WTC11 (cell line): ENCODE measurements at regions not wholly inside any gene's neighbourhood (a gene's known extent, or its start where the extent isn't known, plus 50 kb on each side); places are given as distances from the start of the nearest gene placed in this dataset.

Experiments used
- ATAC-seq: fragments of 200-7000 bp; cut with Tn5 transposase; 2 replicates; pipeline ENCODE4 v1.10.0; 2021; ENCODE audit warnings: mild to moderate bottlenecking, moderate library complexity
- CTCF ChIA-PET: fragments of 300-600 bp; sonication (Branson Sonifier 250); formaldehyde crosslinking; loops from one replicate; lab custom pipeline; 2021; ENCODE audit warnings: antibody characterized with exemption; lab: Charles Lee
- POLR2A ChIA-PET: fragments of 350-600 bp; sonication (Branson Sonifier 250); formaldehyde crosslinking; loops from one replicate; lab custom pipeline; 2021; ENCODE audit warnings: antibody characterized with exemption; lab: Charles Lee
- DNase-seq: peaks from one replicate; pipeline ENCODE4 v3.0.0; 2021; ENCODE audit warnings: low spot score
- H3K27ac Mint-ChIP-seq: 2 replicates; pipeline ENCODE4 v1.8.0; 2021; ENCODE audit warnings: mixed read lengths
- H3K27me3 Mint-ChIP-seq: 2 replicates; pipeline ENCODE4 v1.8.0; 2021; ENCODE audit warnings: low read depth, mild to moderate bottlenecking, moderate library complexity, mixed read lengths
- H3K36me3 Mint-ChIP-seq: 2 replicates; pipeline ENCODE4 v1.8.0; 2021; ENCODE audit warnings: mixed read lengths
- H3K4me1 Mint-ChIP-seq: 2 replicates; pipeline ENCODE4 v1.8.0; 2022; ENCODE audit warnings: mixed read lengths
- H3K4me3 Mint-ChIP-seq: 2 replicates; pipeline ENCODE4 v1.8.0; 2021; ENCODE audit warnings: mild to moderate bottlenecking, moderate library complexity, mixed read lengths
- H3K9me3 Mint-ChIP-seq: 2 replicates; pipeline ENCODE4 v1.8.0; 2021; ENCODE audit warnings: mixed read lengths
- ARID4B ChIP-seq: sonication (generic); formaldehyde crosslinking; IDR thresholded peaks from 2 replicates; pipeline ENCODE4 v1.8.0; 2023; ENCODE audit warnings: missing genetic modification reagents, mild to moderate bottlenecking, borderline replicate concordance
- ATF1 ChIP-seq: sonication (generic); formaldehyde crosslinking; IDR thresholded peaks from 2 replicates; pipeline ENCODE4 v1.8.1; 2023; ENCODE audit warnings: mild to moderate bottlenecking, moderate library complexity, missing genetic modification reagents
- CDX4 ChIP-seq: fragments of 250-450 bp; sonication (Bioruptor Pico); IDR thresholded peaks from 2 replicates; pipeline ENCODE4 v1.9.0; 2021; ENCODE audit warnings: moderate library complexity, mild to moderate bottlenecking, inconsistent platforms, borderline replicate concordance
- CREM ChIP-seq: sonication (generic); formaldehyde crosslinking; IDR thresholded peaks from 2 replicates; pipeline ENCODE4 v1.8.1; 2022; ENCODE audit warnings: mild to moderate bottlenecking, missing genetic modification reagents, moderate library complexity
- ESRRA ChIP-seq: sonication (generic); formaldehyde crosslinking; IDR thresholded peaks from 2 replicates; pipeline ENCODE4 v1.8.1; 2022; ENCODE audit warnings: mild to moderate bottlenecking, missing genetic modification reagents, borderline replicate concordance
- GTF2I ChIP-seq: fragments of 250-450 bp; sonication (Bioruptor Pico); conservative IDR thresholded peaks from 2 replicates; pipeline ENCODE4 v1.4.0; 2021; ENCODE audit warnings: mild to moderate bottlenecking
- KAT7 ChIP-seq: sonication (generic); formaldehyde crosslinking; IDR thresholded peaks from 2 replicates; pipeline ENCODE4 v1.8.1; 2023; ENCODE audit warnings: missing genetic modification reagents, mild to moderate bottlenecking, borderline replicate concordance
- NFE2L1 ChIP-seq: sonication (generic); formaldehyde crosslinking; IDR thresholded peaks from 2 replicates; pipeline ENCODE4 v1.8.1; 2023; ENCODE audit warnings: missing genetic modification reagents
- NR1H2 ChIP-seq: sonication (generic); formaldehyde crosslinking; IDR thresholded peaks from 2 replicates; pipeline ENCODE4 v1.9.0; 2021; ENCODE audit warnings: mild to moderate bottlenecking, moderate library complexity, missing genetic modification reagents
- PREB ChIP-seq: sonication (generic); formaldehyde crosslinking; IDR thresholded peaks from 2 replicates; pipeline ENCODE4 v1.8.1; 2022; ENCODE audit warnings: mild to moderate bottlenecking, missing genetic modification reagents, moderate library complexity, borderline replicate concordance
- PRRX2 ChIP-seq: fragments of 250-450 bp; sonication (Bioruptor Pico); IDR thresholded peaks from 2 replicates; pipeline ENCODE4 v1.8.0; 2021; ENCODE audit warnings: mild to moderate bottlenecking
- TCF7 ChIP-seq: sonication (generic); formaldehyde crosslinking; IDR thresholded peaks from 2 replicates; pipeline ENCODE4 v1.8.0; 2022; ENCODE audit warnings: mild to moderate bottlenecking, low read depth, missing genetic modification reagents, moderate library complexity
- USF2 ChIP-seq: sonication (generic); formaldehyde crosslinking; IDR thresholded peaks from 2 replicates; pipeline ENCODE4 v1.8.1; 2023; ENCODE audit warnings: mild to moderate bottlenecking, missing genetic modification reagents, moderate library complexity
- ZNF121 ChIP-seq: sonication (generic); formaldehyde crosslinking; IDR thresholded peaks from 2 replicates; pipeline ENCODE4 v1.8.0; 2023; ENCODE audit warnings: missing genetic modification reagents
- ZNF423 ChIP-seq: fragments of 250-450 bp; sonication (Bioruptor Pico); IDR thresholded peaks from 2 replicates; pipeline ENCODE4 v2.1.2; 2022; ENCODE audit warnings: mild to moderate bottlenecking, moderate library complexity
- ZNF671 ChIP-seq: fragments of 250-450 bp; sonication (Bioruptor Pico); IDR thresholded peaks from 2 replicates; pipeline ENCODE4 v1.8.0; 2021; ENCODE audit warnings: mild to moderate bottlenecking
- TF ChIP-seq, protein P1 (sequence below): sonication (generic); formaldehyde crosslinking; IDR thresholded peaks from 2 replicates; pipeline ENCODE4 v1.8.1; 2023; ENCODE audit warnings: mild to moderate bottlenecking, missing genetic modification reagents
- TF ChIP-seq, protein P2 (sequence below): sonication (generic); formaldehyde crosslinking; IDR thresholded peaks from 2 replicates; pipeline ENCODE4 v1.8.1; 2023; ENCODE audit warnings: mild to moderate bottlenecking, moderate library complexity, missing genetic modification reagents

GRCh38 chr1:201682964-201683363, 144.0 kb downstream of the NAV1 start:
- H3K36me3 Mint-ChIP-seq = peaks cover 6% of the 10 kb centered on the region
- peaks cover 3% of the 10 kb centered on the region for H3K9me3 Mint-ChIP-seq
- POLR2A ChIA-PET = no interaction called here
- CTCF ChIA-PET = interaction anchor here (0.6 to 0.8 kb wide), 2 partner anchors 18 to 21 kb away, joined by 3 to 4 read pairs; no protein-coding TSS in a partner anchor
- no peak overlapping the region for H3K27ac Mint-ChIP-seq
- ATAC-seq (no peak), DNase-seq (no peak)
- H3K4me1 Mint-ChIP-seq = peaks cover 83% of the 10 kb centered on the region
- TF ChIP-seq ESRRA (CRISPR knock-in tag) (no peak), PRRX2 (CRISPR knock-in tag) (no peak), CDX4 (CRISPR knock-in tag) (no peak), ZNF671 (CRISPR knock-in tag) (no peak), ATF1 (CRISPR knock-in tag) (no peak), ZNF121 (CRISPR knock-in tag) (no peak), PREB (CRISPR knock-in tag) (no peak)
- no peak overlapping the region for H3K4me3 Mint-ChIP-seq
- H3K27me3 Mint-ChIP-seq = no peaks in the 10 kb centered on the region

DNA sequence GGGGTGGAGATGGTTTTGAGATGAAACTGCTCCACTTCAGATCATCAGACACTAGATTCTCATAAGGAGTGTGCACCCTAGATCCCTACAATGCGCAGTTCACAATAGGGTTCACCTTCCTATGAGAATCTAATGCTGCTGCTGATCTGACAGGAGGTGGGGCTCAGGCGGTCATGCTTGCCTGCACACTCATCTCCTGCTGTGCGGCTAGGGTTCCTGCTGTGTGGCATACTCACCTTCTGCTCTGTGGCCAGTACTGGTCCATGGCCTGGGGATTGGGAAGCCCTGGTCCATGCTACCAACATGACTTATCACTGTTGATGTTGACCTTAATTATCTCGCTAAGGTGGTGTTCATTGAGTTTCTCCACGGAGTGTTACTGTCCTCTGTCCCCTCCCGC, 144.5 kb downstream of the NAV1 start:
- H3K27me3 Mint-ChIP-seq = no peaks in the 10 kb centered on the region
- ChIA-PET POLR2A (no interaction called here), CTCF (interaction anchor here (1.2 kb wide), 1 partner anchor 110 kb away, joined by 3 read pairs; no protein-coding TSS in a partner anchor)
- TF ChIP-seq GTF2I (CRISPR knock-in tag) = no peak
- no peak for TF ChIP-seq ZNF423
- TF ChIP-seq NR1H2 (CRISPR knock-in tag) = no peak
- TF ChIP-seq USF2 (CRISPR knock-in tag) = no peak
- no peak for TF ChIP-seq KAT7
- TF ChIP-seq, protein P1, sequence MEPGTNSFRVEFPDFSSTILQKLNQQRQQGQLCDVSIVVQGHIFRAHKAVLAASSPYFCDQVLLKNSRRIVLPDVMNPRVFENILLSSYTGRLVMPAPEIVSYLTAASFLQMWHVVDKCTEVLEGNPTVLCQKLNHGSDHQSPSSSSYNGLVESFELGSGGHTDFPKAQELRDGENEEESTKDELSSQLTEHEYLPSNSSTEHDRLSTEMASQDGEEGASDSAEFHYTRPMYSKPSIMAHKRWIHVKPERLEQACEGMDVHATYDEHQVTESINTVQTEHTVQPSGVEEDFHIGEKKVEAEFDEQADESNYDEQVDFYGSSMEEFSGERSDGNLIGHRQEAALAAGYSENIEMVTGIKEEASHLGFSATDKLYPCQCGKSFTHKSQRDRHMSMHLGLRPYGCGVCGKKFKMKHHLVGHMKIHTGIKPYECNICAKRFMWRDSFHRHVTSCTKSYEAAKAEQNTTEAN (CRISPR knock-in tag) = no peak
- no peak for TF ChIP-seq ARID4B
- TF ChIP-seq TCF7 (CRISPR knock-in tag) = no peak
- no peak for TF ChIP-seq NFE2L1 (CRISPR knock-in tag)
- no peak for TF ChIP-seq CREM (CRISPR knock-in tag)
- TF ChIP-seq, protein P2, sequence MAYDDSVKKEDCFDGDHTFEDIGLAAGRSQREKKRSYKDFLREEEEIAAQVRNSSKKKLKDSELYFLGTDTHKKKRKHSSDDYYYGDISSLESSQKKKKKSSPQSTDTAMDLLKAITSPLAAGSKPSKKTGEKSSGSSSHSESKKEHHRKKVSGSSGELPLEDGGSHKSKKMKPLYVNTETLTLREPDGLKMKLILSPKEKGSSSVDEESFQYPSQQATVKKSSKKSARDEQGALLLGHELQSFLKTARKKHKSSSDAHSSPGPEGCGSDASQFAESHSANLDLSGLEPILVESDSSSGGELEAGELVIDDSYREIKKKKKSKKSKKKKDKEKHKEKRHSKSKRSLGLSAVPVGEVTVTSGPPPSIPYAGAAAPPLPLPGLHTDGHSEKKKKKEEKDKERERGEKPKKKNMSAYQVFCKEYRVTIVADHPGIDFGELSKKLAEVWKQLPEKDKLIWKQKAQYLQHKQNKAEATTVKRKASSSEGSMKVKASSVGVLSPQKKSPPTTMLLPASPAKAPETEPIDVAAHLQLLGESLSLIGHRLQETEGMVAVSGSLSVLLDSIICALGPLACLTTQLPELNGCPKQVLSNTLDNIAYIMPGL (CRISPR knock-in tag) = no peak
- no peak for TF ChIP-seq ATF1 (CRISPR knock-in tag)
- peaks cover 6% of the 10 kb centered on the region for H3K36me3 Mint-ChIP-seq
- no peak overlapping the region for H3K4me3 Mint-ChIP-seq
- no peak overlapping the region for H3K27ac Mint-ChIP-seq
- peaks cover 3% of the 10 kb centered on the region for H3K9me3 Mint-ChIP-seq
- H3K4me1 Mint-ChIP-seq = peaks cover 83% of the 10 kb centered on the region
- no peak for ATAC-seq
- no peak for DNase-seq
